ENCODE measurements at regions not wholly inside any gene's neighbourhood (a gene's known extent, or its start where the extent isn't known, plus 50 kb on each side); places are given as distances from the start of the nearest gene placed in this dataset.
"Not testable (repeated sequence)": the region's sequence is repeated elsewhere in the genome, so short reads cannot be mapped to it uniquely, and the experiment has no call there.

- ATAC-seq; H3K4me2 ChIP-seq (ENCODE audit: control insufficient read depth, insufficient read depth); H3K27me3 ChIP-seq (replicated peaks in 1 of 2; ENCODE audit: control insufficient read depth in 2 of 2, insufficient read depth in 2 of 2, low read length in 1 of 2); H3K27ac ChIP-seq (ENCODE audit: control insufficient read depth, insufficient read depth); BruUV-seq (replicated peaks); H3K9ac ChIP-seq (ENCODE audit: control insufficient read depth, insufficient read depth, low read length); intact Hi-C loops (cut with micrococcal nuclease; ENCODE audit: unreplicated experiment); in situ Hi-C loops (cut with MboI); H3K36me3 ChIP-seq (ENCODE audit: control insufficient read depth in 2 of 2, insufficient read depth in 2 of 2, low read length in 1 of 2); DNase-seq (ENCODE audit: low read depth, low spot score); H3K79me2 ChIP-seq (ENCODE audit: control insufficient read depth, insufficient read depth, low read length); CTCF ChIA-PET; H3K4me3 ChIP-seq; H3K4me1 ChIP-seq (ENCODE audit: control insufficient read depth, insufficient read depth, low read length); H3K9me3 ChIP-seq (replicated peaks; ENCODE audit: control insufficient read depth, insufficient read depth, low read length); SMC1A ChIA-PET (ENCODE audit: uncharacterized antibody, unreplicated experiment); RAD21 ChIA-PET (ENCODE audit: unreplicated experiment); FAIRE-seq; H4K20me1 ChIP-seq (ENCODE audit: control insufficient read depth, insufficient read depth); POLR2A ChIA-PET; H2AFZ ChIP-seq (ENCODE audit: control insufficient read depth, low read depth, low read length): not testable (repeated sequence)
- 42% methylated on average over 2 of the region's 2 CpGs for WGBS (ENCODE audit: insufficient coverage, insufficient replicate concordance, low lambda C conversion rate, missing lambda C conversion rate)
These were observed 58.3 kb downstream of the ART5 start for GRCh38 chr11:3583476-3583875.

DNA sequence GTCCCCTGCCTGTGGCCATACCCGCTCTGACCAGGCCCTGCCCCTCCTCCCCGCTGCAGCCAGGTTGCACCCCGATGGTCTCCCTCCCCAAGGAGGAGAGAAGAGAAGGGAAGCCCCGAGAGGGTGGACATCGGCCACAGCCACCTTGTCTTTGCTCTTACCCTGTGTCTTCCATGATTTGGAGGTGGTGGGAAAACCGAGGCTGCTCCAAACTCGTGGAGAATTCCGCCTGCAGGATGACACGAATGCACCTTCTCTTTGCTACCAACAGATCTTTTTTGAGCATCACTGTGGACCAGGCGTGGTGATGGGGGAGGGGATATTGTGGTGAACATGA, 60.4 kb downstream of the ART5 start:
- H3K27me3 ChIP-seq (replicated peaks in 1 of 2; ENCODE audit: control insufficient read depth in 2 of 2, insufficient read depth in 2 of 2, low read length in 1 of 2); FAIRE-seq; H3K36me3 ChIP-seq (ENCODE audit: control insufficient read depth in 2 of 2, insufficient read depth in 2 of 2, low read length in 1 of 2); RAD21 ChIA-PET (ENCODE audit: unreplicated experiment); H3K4me1 ChIP-seq (ENCODE audit: control insufficient read depth, insufficient read depth, low read length); H4K20me1 ChIP-seq (ENCODE audit: control insufficient read depth, insufficient read depth); DNase-seq (ENCODE audit: low read depth, low spot score); BruUV-seq (replicated peaks); H3K9ac ChIP-seq (ENCODE audit: control insufficient read depth, insufficient read depth, low read length); H3K4me2 ChIP-seq (ENCODE audit: control insufficient read depth, insufficient read depth); H3K27ac ChIP-seq (ENCODE audit: control insufficient read depth, insufficient read depth); in situ Hi-C loops (cut with MboI); H3K79me2 ChIP-seq (ENCODE audit: control insufficient read depth, insufficient read depth, low read length); H3K4me3 ChIP-seq; H2AFZ ChIP-seq (ENCODE audit: control insufficient read depth, low read depth, low read length); SMC1A ChIA-PET (ENCODE audit: uncharacterized antibody, unreplicated experiment); POLR2A ChIA-PET; ATAC-seq; H3K9me3 ChIP-seq (replicated peaks; ENCODE audit: control insufficient read depth, insufficient read depth, low read length); intact Hi-C loops (cut with micrococcal nuclease; ENCODE audit: unreplicated experiment): not testable (repeated sequence)
- WGBS (ENCODE audit: insufficient coverage, insufficient replicate concordance, low lambda C conversion rate, missing lambda C conversion rate) = 11% methylated on average over 9 of the region's 10 CpGs
- CTCF ChIA-PET = interaction anchor here (2.2 kb wide), 1 partner anchor 104 kb away, joined by 8 read pairs; no protein-coding TSS in a partner anchor
